GM12891 (cell line): ENCODE measurements at regions not wholly inside any gene's neighbourhood (a gene's known extent, or its start where the extent isn't known, plus 50 kb on each side); places are given as distances from the start of the nearest gene placed in this dataset.

Experiments
- PAX5 ChIP-seq: IDR thresholded peaks from 2 replicates; pipeline ENCODE4 v1.6.1; 2011; ENCODE audit warnings: low read length, moderate library complexity, mild to moderate bottlenecking; ENCODE audit not compliant: insufficient read depth, severe bottlenecking
- POLR2A ChIP-seq: IDR thresholded peaks from 2 replicates; pipeline ENCODE4 v1.6.1; 2011; ENCODE audit warnings: low read depth, low read length, control low read depth
- POLR2AphosphoS5 ChIP-seq: IDR thresholded peaks from 2 replicates; pipeline ENCODE4 v1.6.1; 2011; ENCODE audit warnings: low read depth, low read length, control low read depth
- POU2F2 ChIP-seq: IDR thresholded peaks from 2 replicates; pipeline ENCODE4 v1.6.1; 2011; ENCODE audit warnings: low read depth, mild to moderate bottlenecking, control low read depth, low read length, moderate library complexity
- SPI1 ChIP-seq: IDR thresholded peaks from 2 replicates; pipeline ENCODE4 v1.6.1; 2011; ENCODE audit warnings: low read depth, low read length, control low read depth
- TAF1 ChIP-seq: IDR thresholded peaks from 2 replicates; pipeline ENCODE4 v1.6.1; 2011; ENCODE audit warnings: low read depth, low read length, control low read depth

GRCh38 chr14:34119107-34119858, 168.4 kb upstream of the EGLN3 start:
- TF ChIP-seq POLR2A (no peak), POLR2AphosphoS5 (no peak), POU2F2 (no peak), TAF1 (no peak), SPI1 (no peak), PAX5 (no peak)
